ENCODE measurements at regions not wholly inside any gene's neighbourhood (a gene's known extent, or its start where the extent isn't known, plus 50 kb on each side); places are given as distances from the start of the nearest gene placed in this dataset.

DNA sequence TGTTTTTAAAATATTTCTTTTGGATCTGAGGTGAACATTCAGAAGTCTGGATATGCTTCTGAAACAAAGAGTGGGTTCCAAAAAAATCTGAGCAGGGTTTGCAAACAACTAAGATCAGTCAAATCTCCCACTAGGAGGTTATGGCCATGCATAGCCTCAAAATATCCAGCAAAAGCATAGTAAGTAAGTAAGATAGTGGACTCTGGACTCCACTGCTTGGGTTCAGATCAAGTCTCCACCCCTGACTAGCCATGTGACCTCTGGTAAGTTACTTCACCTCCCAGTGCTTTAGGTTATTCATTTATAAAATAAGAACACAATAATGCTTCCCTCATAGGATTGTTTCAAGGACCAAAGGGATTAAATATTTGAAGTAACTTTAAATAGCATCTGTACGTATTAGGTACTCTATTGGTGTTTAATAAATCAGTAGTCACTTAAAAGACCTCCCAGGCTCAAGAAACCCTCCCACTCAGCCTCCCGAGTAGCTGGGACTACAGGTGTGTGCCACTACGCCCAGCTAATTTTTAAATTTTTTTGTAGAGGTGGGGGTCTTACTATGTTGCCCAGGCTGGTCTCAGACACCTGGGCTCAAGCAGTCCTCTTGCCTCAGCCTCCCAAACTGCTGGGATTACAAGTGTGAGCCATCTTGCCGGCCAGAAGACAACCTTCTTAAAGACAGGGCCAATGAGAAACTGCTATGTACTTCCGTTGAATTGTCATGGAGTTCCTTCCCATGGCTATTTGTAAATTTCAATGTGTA, 95.7 kb upstream of the SOX5 start:
- DNase-seq (ENCODE audit: low read depth, low spot score) (no peak), FAIRE-seq (no peak)
- H3K27me3 ChIP-seq (ENCODE audit: control insufficient read depth, extremely low read depth, insufficient read depth, low read length) = no peaks in the 10 kb centered on the region
- H3K9me3 ChIP-seq (ENCODE audit: control insufficient read depth, low read depth, low read length) = no peaks in the 10 kb centered on the region
- no peak overlapping the region for H3K27ac ChIP-seq (ENCODE audit: control insufficient read depth, insufficient read depth, low read length)
- no peaks in the 10 kb centered on the region for H3K4me1 ChIP-seq (ENCODE audit: control insufficient read depth, extremely low read depth, insufficient read depth, low read length)
- H3K9me1 ChIP-seq (ENCODE audit: control insufficient read depth, extremely low read depth, insufficient read depth, low read length) = no peaks in the 10 kb centered on the region
- H4K20me1 ChIP-seq (ENCODE audit: control insufficient read depth, extremely low read depth, insufficient read depth, low read length) = no peaks in the 10 kb centered on the region
- H3K79me2 ChIP-seq (ENCODE audit: control insufficient read depth, insufficient read depth, low read length) = no peaks in the 10 kb centered on the region
- no peak overlapping the region for H3K9ac ChIP-seq (ENCODE audit: control insufficient read depth, extremely low read depth, insufficient read depth, low read length)
- no peak overlapping the region for H3K4me3 ChIP-seq (ENCODE audit: control insufficient read depth in 2 of 3, extremely low read depth in 1 of 3, insufficient read depth in 2 of 3, low read depth in 1 of 3, low read length in 3 of 3)
- dilution Hi-C loops (cut with MboI; ENCODE audit: extremely low pct_ligation_motif_present, low sequenced_read_pairs) = no loop called here
- no peak overlapping the region for H3K4me2 ChIP-seq (ENCODE audit: control insufficient read depth, extremely low read depth, insufficient read depth, low read depth, low read length)
- TF ChIP-seq, protein P1, sequence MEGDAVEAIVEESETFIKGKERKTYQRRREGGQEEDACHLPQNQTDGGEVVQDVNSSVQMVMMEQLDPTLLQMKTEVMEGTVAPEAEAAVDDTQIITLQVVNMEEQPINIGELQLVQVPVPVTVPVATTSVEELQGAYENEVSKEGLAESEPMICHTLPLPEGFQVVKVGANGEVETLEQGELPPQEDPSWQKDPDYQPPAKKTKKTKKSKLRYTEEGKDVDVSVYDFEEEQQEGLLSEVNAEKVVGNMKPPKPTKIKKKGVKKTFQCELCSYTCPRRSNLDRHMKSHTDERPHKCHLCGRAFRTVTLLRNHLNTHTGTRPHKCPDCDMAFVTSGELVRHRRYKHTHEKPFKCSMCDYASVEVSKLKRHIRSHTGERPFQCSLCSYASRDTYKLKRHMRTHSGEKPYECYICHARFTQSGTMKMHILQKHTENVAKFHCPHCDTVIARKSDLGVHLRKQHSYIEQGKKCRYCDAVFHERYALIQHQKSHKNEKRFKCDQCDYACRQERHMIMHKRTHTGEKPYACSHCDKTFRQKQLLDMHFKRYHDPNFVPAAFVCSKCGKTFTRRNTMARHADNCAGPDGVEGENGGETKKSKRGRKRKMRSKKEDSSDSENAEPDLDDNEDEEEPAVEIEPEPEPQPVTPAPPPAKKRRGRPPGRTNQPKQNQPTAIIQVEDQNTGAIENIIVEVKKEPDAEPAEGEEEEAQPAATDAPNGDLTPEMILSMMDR (optimal IDR thresholded peaks at IDR 0.05 in 1 of 3, IDR thresholded peaks at IDR 0.05 in 1 of 3, conservative IDR thresholded peaks at IDR 0.05 in 1 of 3; ENCODE audit: extremely low read depth in 1 of 3, insufficient read depth in 2 of 3, low read length in 3 of 3) = no peak
- no peak for TF ChIP-seq EZH2 (IDR thresholded peaks at IDR 0.05; ENCODE audit: low read length)
- H3K36me3 ChIP-seq (ENCODE audit: control insufficient read depth in 2 of 2, extremely low read depth in 1 of 2, insufficient read depth in 2 of 2, low read length in 2 of 2) = no peaks in the 10 kb centered on the region
- no peak overlapping the region for H2AFZ ChIP-seq (ENCODE audit: control insufficient read depth, low read length)

DNA sequence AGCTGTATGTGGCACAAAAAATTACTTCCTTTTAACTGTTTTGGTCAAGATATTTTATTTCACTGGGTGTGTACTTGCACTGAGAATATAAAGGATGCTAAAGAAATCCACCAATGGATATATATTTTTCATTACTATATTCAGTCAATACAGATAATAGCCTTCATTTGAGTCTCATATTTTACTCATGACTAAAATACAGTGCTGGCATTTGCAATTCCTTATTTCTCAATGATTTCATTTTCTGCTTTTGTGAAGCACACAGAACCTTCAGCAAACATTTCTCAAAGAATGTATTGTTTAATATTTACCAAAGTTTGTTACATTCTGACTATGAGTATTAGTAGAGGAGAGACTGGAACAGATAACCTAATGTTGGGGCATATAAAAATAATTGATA, 93.2 kb upstream of the SOX5 start:
- Histone ChIP-seq H3K9ac (ENCODE audit: control insufficient read depth, extremely low read depth, insufficient read depth, low read length) (no peak overlapping the region), H3K9me3 (ENCODE audit: control insufficient read depth, low read depth, low read length) (no peaks in the 10 kb centered on the region), H3K27me3 (ENCODE audit: control insufficient read depth, extremely low read depth, insufficient read depth, low read length) (no peaks in the 10 kb centered on the region), H3K36me3 (ENCODE audit: control insufficient read depth in 2 of 2, extremely low read depth in 1 of 2, insufficient read depth in 2 of 2, low read length in 2 of 2) (no peaks in the 10 kb centered on the region), H3K4me2 (ENCODE audit: control insufficient read depth, extremely low read depth, insufficient read depth, low read depth, low read length) (no peak overlapping the region), H3K4me1 (ENCODE audit: control insufficient read depth, extremely low read depth, insufficient read depth, low read length) (no peaks in the 10 kb centered on the region), H3K79me2 (ENCODE audit: control insufficient read depth, insufficient read depth, low read length) (no peaks in the 10 kb centered on the region), H3K27ac (ENCODE audit: control insufficient read depth, insufficient read depth, low read length) (no peak overlapping the region), H3K4me3 (ENCODE audit: control insufficient read depth in 2 of 3, extremely low read depth in 1 of 3, insufficient read depth in 2 of 3, low read depth in 1 of 3, low read length in 3 of 3) (no peak overlapping the region), H3K9me1 (ENCODE audit: control insufficient read depth, extremely low read depth, insufficient read depth, low read length) (no peaks in the 10 kb centered on the region), H4K20me1 (ENCODE audit: control insufficient read depth, extremely low read depth, insufficient read depth, low read length) (no peaks in the 10 kb centered on the region), H2AFZ (ENCODE audit: control insufficient read depth, low read length) (no peak overlapping the region)
- no peak for FAIRE-seq
- DNase-seq (ENCODE audit: low read depth, low spot score) = no peak
- dilution Hi-C loops (cut with MboI; ENCODE audit: extremely low pct_ligation_motif_present, low sequenced_read_pairs) = no loop called here
- TF ChIP-seq EZH2 (IDR thresholded peaks at IDR 0.05; ENCODE audit: low read length) = no peak
- TF ChIP-seq, protein P1 (optimal IDR thresholded peaks at IDR 0.05 in 1 of 3, IDR thresholded peaks at IDR 0.05 in 1 of 3, conservative IDR thresholded peaks at IDR 0.05 in 1 of 3; ENCODE audit: extremely low read depth in 1 of 3, insufficient read depth in 2 of 3, low read length in 3 of 3) = no peak

Measured in keratinocyte (primary cell).